Cardiac septum (tissue), 1 donor: ENCODE measurements at regions not wholly inside any gene's neighbourhood (a gene's known extent, or its start where the extent isn't known, plus 50 kb on each side); places are given as distances from the start of the nearest gene placed in this dataset.
"Not testable (repeated sequence)": the region's sequence is repeated elsewhere in the genome, so short reads cannot be mapped to it uniquely, and the experiment has no call there.

Experiments
- DNase-seq: peaks from one replicate; pipeline ENCODE4 v3.0.0-alpha.2; 2020; ENCODE audit warnings: low spot score
- intact Hi-C: fragments of 100-400 bp; cut with DNase I; formaldehyde crosslinking; loops from one replicate; pipeline ENCODE4 v1.14.0; 2022
- donor health status: DM: no; HTN: no; CAD: no.

DNA sequence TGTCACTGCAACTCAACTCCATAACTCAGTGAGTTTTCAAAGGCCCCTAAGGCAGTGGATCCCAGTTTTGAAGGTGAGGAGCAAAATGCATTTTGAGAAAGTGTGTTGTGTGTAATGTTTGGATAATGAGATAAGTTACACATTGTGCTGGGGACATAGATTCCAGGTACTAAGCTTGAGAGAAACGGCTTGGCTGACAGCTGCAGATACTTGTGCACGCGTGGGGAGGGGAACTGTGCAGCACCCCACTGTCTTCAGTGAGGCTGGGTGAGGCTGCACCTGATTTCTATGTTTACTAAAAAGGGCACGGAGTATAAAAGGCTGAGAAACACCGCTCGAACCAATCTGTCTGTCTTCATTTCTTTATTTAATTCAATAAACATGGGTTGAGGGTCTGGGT is 254.0 kb upstream of the COPS8 start:
- intact Hi-C loops = no loop called here
- DNase-seq = no peak

DNA sequence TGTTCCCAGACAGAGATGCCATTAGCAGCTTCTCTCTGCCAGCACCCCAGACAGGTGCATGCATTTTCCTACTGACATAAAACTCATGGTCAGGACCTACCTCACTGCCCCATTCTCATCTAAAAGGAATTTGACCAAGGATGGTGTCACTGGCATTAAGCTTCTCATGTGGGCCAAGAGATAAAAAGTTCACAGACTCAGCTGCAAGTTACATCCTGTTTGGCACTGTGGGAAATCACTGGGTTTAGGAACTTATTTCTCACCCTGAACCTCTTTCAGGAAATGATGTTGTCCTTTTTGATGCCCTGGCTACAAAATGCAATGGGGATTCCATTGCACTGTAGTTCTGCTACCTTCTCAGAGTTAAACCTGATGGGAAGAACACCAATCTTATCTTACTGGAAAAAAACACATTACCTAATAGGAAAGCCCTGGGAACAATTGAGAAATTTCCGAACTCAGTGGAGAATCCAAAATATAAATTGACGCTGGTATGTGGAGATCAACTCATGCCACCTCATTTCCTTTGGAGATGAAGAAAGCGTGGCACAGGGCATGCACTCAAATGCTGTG is 252.1 kb upstream of the COPS8 start:
- intact Hi-C loops = no loop called here

DNA sequence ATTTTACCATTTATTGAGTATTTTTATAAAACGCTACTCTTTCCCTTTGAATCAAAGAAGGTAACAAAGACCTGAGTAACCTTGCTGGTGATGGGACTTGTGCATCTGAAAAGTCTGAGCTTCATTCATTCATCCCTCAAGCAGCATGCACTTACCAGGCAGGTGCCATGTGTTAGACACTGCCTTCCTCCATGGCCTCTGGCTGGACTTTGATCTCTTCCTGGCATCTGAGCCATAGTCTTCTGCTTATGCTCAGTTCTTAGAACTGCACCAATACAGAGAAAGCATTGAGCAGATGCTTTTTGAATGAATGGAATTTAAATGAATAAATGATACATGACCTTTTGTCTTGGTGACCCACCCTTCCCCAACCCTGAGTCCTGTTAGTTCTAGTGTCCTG is 251.4 kb upstream of the COPS8 start:
- intact Hi-C loops = no loop called here

More for the DNA sequence above, 252.1 kb upstream of the COPS8 start:
- no peak for DNase-seq

DNA sequence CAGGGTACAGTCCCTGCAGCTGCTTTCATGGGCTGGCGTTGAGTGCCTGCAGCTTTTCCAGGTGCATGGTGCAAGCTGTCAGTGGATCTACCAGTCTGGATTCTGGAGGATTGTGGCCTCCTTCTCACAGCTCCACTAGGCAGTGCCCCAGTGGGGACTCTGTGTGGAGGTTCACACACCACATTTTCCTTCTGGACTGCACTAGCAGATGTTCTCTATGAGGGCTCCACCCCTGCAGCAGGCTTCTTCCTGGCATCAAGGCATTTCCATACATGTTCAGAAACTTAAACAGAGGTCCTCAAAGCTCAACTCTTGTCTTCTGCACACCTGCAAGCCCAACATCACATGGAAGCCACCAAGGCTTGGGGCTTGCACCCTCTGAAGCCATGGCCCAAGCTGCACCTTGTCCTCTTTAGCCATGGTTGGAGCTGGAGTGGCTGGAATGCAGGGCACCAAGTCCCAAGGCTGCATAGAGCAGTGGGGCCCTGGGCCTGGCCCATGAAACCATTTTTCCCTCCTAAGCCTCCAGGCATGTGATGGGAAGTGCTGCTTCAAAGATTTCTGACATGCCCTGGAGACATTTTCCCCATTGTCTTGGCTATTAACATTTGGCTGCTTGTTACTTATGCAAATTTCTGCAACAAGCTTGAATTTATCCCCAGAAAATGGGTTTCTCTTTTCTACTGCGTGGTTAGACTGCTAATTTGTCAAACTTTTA is 250.2 kb upstream of the COPS8 start:
- peak; percentile 35 for DNase-seq
- intact Hi-C loops = no loop called here

More for the DNA sequence above, 251.4 kb upstream of the COPS8 start:
- DNase-seq = no peak

DNA sequence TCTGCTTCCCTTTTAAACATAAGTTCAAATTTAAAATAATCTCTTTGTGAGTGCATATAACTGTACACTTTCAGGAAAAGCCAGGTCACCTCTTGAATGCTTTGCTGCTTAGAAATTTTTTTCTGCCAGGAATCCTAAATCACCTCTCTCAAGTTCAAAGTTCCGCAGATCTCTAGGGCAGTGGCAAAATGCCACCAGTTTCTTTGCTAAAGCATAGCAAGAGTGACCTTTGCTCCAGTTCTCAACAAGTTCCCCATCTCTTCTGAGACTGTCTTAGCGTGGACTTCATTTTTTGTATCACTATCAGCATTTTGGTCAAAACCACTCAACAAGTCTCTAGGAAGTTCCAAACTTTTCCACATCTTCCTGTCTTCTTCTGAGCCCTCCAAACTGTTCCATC is 249.7 kb upstream of the COPS8 start:
- DNase-seq, intact Hi-C loops: not testable (repeated sequence)

DNA sequence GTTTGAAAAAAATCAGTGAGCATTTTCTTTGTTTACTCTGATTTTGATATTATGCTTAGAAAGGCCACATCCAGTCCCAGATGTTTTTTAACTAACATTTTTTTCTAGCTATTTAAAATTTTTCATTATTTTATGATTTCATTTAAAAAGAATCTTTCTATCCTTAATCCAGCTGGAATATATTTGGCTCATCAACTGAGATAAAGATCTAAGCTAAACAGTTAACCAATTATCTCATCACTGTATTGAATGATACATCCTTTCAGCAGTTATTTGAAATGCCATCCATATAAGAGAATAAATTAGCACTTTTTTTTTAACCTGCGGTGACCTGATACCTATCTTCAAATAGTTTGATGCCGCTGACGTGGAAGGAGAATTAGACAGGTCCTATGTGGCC is 245.5 kb upstream of the COPS8 start:
- no peak for DNase-seq
- intact Hi-C loops = no loop called here

GRCh38 chr2:236840857-236841256 is 244.8 kb upstream of the COPS8 start:
- DNase-seq = peak; percentile 44
- intact Hi-C loops = no loop called here

DNA sequence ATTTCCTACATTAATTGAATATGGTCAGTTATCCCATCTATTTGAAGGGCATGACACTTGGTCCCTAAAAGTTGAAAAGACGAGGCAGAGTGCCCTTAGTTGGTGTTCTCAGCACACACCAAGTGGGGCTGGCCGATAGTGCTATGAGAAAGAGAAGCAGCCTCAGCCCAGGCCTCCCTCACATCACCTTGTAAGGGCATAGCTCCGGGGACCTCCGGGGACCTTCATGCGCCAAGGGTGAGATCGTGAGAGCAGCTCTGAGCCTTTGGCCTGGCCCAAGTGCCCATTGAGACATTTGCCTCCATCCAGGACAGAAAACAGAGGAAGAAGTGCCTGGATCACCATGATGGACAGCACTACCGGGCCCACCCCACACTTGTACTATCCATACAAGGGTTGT is 244.3 kb upstream of the COPS8 start:
- intact Hi-C loops = no loop called here
- DNase-seq = peak; percentile 53

DNA sequence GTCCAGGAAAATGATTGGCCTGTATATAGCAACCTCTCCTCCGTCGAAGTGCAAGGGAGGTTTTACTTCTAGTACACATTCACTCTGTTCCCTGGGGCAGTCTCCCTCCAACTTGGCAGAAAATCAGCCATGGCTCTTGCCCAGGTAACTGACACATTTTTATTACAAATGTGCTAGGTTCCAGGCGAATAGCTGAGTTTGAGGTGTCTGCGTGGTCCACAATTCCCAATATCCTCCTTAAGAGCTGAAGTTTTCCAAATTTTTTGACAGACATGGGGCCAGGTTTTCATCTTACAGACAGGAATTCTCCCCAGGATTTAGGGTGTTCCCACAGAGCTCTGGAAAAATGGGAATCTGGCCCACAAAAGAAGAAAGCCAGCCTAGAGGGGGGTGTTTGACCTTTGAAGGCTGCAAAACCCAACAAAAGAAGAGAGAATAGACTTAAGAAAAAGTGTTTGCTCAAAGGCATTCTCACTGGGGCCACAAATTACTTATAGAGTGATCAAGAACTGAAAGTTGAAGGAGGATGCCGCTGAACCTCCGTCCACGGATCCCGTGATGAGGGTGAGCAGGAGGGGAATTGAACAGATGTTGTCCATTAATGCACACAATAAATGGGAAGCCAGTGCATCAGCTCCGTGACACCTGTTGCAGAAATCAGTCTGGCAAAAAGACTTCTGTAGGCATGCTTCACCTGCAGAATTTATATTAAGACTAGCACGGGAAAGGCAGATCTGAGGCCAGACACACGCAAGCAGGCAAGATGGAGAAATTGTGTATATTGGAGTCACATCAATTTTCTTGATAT is 242.3 kb upstream of the COPS8 start:
- DNase-seq = peak; percentile 46
- intact Hi-C loops = no loop called here

DNA sequence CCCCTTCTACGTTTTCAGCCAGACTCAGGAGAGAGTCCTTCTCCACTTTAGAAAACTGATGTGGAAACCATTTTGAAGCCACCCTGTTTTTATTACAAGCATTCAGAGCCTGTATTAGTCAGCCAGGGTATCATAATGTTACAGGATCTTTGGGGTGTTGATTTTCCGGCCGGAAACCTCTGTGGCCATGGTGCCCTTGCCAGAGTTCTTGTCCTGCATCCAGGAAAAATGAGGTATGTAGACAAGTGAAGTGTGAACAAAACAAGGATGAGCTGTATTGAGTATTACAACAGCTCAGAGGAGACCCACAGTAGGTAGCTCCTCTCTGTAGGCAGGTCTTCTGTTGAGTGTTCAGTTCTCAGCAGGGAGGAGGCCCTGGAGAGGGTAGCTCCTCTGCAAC is 241.0 kb upstream of the COPS8 start:
- intact Hi-C loops = no loop called here
- no peak for DNase-seq

DNA sequence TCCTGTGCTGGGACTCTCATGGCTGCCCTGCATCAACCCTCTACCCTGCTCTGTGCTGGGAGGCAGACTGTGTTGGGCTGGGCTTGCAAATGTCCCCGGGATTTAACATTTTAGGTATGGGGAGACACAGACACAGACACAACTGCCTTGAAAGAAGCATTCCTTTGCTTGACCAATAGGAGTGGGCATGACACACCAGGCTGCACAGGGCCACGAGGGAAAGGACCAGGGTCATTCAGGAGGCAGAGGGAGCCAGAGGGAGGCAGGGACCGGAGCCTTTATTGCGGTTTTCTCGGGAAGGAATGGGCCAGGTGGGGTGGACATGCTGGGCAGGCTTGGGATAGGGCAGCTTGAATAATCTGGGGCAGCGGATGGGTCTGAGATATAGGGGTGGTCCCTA is 238.7 kb upstream of the COPS8 start:
- intact Hi-C loops = no loop called here
- no peak for DNase-seq

GRCh38 chr2:236847538-236848263 is 238.0 kb upstream of the COPS8 start:
- intact Hi-C loops = no loop called here
- DNase-seq = no peak

DNA sequence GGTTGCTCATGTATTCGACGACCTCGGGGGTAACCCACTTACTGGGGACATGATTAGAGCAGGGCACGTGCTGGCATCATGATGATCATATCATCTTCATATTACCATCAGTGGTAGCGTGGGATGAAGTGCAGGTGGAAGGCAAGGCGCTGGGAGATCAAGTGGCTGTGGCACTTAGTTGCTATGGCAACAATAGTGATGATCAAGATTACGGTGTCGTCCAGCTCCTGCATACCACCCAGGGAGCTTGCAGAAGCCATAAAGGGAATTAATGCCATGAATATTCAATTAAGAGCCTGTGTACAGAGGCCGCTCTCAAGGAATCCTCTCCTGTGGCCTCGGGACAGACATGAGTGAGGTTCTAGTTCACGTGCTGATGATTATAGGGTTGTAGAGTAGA is 237.2 kb upstream of the COPS8 start:
- DNase-seq = no peak
- intact Hi-C loops = no loop called here

DNA sequence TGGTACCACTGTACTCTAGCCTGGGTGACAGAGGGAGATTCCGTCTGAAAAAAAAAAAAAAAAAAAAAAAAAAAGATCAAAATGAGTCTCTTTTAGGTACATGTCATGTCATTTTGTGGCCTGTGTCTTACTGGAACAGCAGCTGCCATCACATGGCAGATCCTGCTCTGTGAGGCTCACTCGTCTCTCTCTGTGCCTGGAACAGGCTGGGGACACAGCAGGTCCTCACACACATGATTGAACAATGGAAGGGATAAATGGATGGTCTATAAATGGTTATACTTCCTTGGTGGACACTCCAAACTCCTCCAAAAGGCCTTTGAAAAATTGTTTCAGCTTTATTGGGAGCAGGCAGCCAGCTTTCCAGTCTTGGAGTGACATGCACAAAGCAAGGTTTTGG is 236.2 kb upstream of the COPS8 start:
- intact Hi-C loops = no loop called here
- no peak for DNase-seq

- intact Hi-C loops = no loop called here
- no peak for DNase-seq
Observed at GRCh38 chr2:236849940-236850339, 235.7 kb upstream of the COPS8 start.

- intact Hi-C loops = no loop called here
- DNase-seq = no peak
Observed at GRCh38 chr2:236851187-236851586, 234.5 kb upstream of the COPS8 start.

DNA sequence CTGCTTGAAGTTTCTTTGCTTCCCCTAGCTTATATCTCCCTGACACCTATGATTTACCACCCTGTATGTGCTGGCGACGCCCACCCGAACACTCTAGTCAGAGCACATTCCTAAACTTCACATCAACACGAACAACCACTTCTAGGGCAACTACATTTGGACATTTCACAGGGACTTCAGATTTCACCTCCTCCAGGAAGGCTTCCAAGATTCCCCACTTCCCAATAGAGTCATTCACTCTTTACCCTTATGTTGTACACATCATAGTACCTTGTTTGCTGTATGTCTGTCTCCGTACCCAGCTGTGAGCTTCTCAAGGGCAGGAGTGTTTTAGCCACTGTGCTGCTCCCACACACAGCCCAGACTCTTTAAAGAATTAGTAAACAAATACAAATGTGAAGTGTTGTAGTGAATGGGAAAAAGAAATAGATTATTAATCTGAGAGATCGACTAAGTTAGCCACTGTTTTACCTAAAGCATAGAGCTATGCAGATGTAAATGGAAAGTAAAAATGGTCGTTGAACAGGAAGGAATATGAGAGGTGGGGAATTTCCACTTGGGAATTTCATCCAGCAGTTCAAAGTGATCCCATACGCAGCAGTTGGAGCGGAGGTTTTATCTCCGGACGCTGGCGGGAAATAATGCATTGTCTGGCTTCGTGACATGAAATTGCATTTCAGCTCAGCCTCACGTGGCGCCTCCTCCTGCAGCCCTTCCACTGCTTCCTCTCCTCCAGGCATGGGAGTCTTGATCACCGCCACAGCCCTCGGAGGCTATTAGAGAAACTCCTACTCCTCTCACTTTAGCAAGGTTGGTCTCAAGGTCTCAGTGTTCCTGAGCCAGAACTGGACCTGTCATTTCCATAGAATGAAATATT is 233.4 kb upstream of the COPS8 start:
- intact Hi-C loops = no loop called here

DNA sequence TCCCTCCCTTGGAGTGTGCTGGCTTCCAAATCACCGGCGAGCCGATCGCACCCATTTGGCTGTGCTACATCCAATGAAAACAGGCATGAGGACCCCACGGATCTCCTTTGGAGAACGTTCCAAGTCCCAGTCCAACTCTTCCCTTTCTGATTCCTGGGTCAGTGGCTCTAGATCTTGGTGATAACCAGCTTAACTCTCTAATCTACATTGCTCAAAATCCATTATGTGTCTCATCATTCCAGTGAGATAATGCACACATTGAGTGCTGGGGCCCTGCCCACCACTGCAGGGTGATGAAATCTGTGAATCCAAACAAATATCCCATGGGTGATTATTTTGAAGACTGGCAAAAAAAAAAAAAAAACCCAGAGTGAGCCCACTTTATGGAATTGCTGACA is 232.7 kb upstream of the COPS8 start:
- intact Hi-C loops = no loop called here
- DNase-seq = no peak

More for the DNA sequence above, 233.4 kb upstream of the COPS8 start:
- DNase-seq = no peak

DNA sequence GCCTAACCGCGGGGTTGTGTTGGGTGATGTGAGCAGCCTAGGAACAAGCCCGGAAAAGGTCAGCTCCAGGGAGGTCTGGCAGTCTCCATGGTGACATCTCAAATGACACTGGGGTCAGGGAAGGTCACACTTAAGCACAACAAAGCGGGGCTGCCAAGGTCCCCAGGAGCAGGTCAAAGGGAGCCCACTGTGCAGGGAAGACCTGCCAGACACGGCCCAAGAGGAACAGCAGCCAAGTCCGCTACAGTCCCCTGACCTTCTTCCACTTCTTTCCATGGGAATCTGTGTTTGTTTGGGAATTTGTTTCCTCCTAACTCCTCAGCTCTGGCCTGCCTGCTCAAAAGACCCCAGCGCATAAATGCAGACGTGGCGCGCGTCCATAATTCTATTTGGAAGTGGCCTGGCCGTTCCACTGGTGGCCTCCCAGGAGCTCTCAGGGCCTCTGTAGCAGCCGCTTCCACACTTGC is 232.1 kb upstream of the COPS8 start:
- intact Hi-C loops = no loop called here
- DNase-seq = no peak
